Upper lobe of left lung (tissue), 6 donors: ENCODE measurements at regions not wholly inside any gene's neighbourhood (a gene's known extent, or its start where the extent isn't known, plus 50 kb on each side); places are given as distances from the start of the nearest gene placed in this dataset.

ENCODE experiments used
- ATAC-seq, 2 donors: fragments of 200-7000 bp; cut with Tn5 transposase; one replicate each; pipeline ENCODE4 v1.9.1; 2022; ENCODE audit warnings: mild to moderate bottlenecking in 2 of 2, moderate library complexity in 2 of 2; ENCODE audit not compliant: low FRiP score in 2 of 2
- DNase-seq, 2 donors: peaks; one replicate each; pipeline ENCODE4 v3.0.0-alpha.2; 2019 to 2020
- H3K27ac ChIP-seq, 4 donors: fragments of 200-600 bp; sonication (generic); one replicate each; pipeline ENCODE4 v1.5.1; 2016 to 2019
- H3K27me3 ChIP-seq, 4 donors: fragments of 200-600 bp; sonication (generic); one replicate each; pipeline ENCODE4 v1.5.1; 2017 to 2019
- H3K36me3 ChIP-seq, 4 donors: fragments of 200-600 bp; sonication (generic); one replicate each; pipeline ENCODE4 v1.5.1; 2016 to 2019
- H3K4me1 ChIP-seq, 4 donors: fragments of 200-600 bp; sonication (generic); one replicate each; pipeline ENCODE4 v1.5.1; 2018 to 2019
- H3K4me3 ChIP-seq, 4 donors: fragments of 200-600 bp; sonication (generic); one replicate each; pipeline ENCODE4 v1.5.1; 2017 to 2019; ENCODE audit warnings: mild to moderate bottlenecking in 2 of 4, moderate library complexity in 1 of 4
- H3K9me3 ChIP-seq, 4 donors: fragments of 200-600 bp; sonication (generic); one replicate each; pipeline ENCODE4 v1.5.1; 2018 to 2019
- EP300 ChIP-seq, 4 donors: sonication (generic); formaldehyde crosslinking; IDR thresholded peaks; one replicate each; pipeline ENCODE4 v1.5.1; 2017; ENCODE audit warnings: antibody characterized with exemption in 4 of 4, control low read depth in 2 of 4
- POLR2A ChIP-seq, 4 donors: fragments of 450-650 bp; IDR thresholded peaks; one replicate each; pipeline ENCODE4 v1.5.1; 2016 to 2017; ENCODE audit warnings: antibody characterized with exemption in 4 of 4, mild to moderate bottlenecking in 2 of 4
- POLR2AphosphoS5 ChIP-seq, 2 donors: sonication (generic); formaldehyde crosslinking; IDR thresholded peaks; one replicate each; pipeline ENCODE4 v1.5.1; 2017; ENCODE audit warnings: antibody characterized with exemption in 2 of 2
- WGBS, 2 donors: methylation state at CpG; one replicate each; pipeline ENCODE4 v1.1.5; 2017 to 2018; 5-methylcytosine and 5-hydroxymethylcytosine counted together
- TF ChIP-seq, protein P1 (sequence below), 6 experiments: fragments of 450-650 bp in 4 of 6; fragments of 200-600 bp in 2 of 6; sonication (generic) in 2 of 6; IDR thresholded peaks; one replicate each; pipeline ENCODE4 v1.5.1; 2016 to 2019; ENCODE audit warnings: antibody characterized with exemption in 6 of 6
- donor health status: DM: no; HTN: no; CAD: no; lungs with moderate emphysema.
- donor health status: DM: no; HTN: yes; CAD: no; lungs with severe emphysema.

DNA sequence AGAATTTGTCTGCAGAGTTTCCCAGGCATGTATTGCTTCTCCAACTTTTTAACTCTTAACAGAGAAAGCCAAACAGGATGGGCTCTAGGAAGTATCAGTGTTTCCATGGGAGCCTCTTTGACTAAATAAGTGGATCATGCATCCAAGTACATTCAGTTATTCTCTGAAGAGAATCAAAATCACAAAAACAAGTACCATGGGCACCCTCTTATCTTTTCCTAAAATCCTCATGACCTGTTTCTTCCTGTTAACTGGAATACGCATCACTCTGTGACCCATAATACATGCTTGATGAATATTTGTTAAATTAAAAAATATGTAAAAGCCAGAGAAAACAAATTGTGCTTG lies 186.9 kb upstream of the MGMT start:
- ATAC-seq: no peak
- Histone ChIP-seq H3K4me1 (no peaks in the 10 kb centered on the region), H3K9me3 (peaks cover 0 to 4% (median 0%) of the 10 kb centered on the region in 4 donors), H3K36me3 (no peaks in the 10 kb centered on the region), H3K27me3 (no peaks in the 10 kb centered on the region), H3K27ac (no peak overlapping the region), H3K4me3 (no peak overlapping the region)
- WGBS, 2 donors: 79 to 85% methylated on average over 1 of the region's 1 CpG
- TF ChIP-seq EP300 (IDR thresholded peaks at IDR 0.05): no peak
- no peak for TF ChIP-seq POLR2AphosphoS5 (IDR thresholded peaks at IDR 0.05)
- no peak for TF ChIP-seq POLR2A (IDR thresholded peaks at IDR 0.05)
- TF ChIP-seq, protein P1, sequence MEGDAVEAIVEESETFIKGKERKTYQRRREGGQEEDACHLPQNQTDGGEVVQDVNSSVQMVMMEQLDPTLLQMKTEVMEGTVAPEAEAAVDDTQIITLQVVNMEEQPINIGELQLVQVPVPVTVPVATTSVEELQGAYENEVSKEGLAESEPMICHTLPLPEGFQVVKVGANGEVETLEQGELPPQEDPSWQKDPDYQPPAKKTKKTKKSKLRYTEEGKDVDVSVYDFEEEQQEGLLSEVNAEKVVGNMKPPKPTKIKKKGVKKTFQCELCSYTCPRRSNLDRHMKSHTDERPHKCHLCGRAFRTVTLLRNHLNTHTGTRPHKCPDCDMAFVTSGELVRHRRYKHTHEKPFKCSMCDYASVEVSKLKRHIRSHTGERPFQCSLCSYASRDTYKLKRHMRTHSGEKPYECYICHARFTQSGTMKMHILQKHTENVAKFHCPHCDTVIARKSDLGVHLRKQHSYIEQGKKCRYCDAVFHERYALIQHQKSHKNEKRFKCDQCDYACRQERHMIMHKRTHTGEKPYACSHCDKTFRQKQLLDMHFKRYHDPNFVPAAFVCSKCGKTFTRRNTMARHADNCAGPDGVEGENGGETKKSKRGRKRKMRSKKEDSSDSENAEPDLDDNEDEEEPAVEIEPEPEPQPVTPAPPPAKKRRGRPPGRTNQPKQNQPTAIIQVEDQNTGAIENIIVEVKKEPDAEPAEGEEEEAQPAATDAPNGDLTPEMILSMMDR (IDR thresholded peaks at IDR 0.05): no peak
- DNase-seq: no peak

GRCh38 chr10:129280908-129281586 lies 186.0 kb upstream of the MGMT start:
- H3K4me1 ChIP-seq: no peaks in the 10 kb centered on the region
- 50 to 59% methylated on average over 3 of the region's 3 CpGs for WGBS, 2 donors
- no peaks in the 10 kb centered on the region for H3K36me3 ChIP-seq
- DNase-seq: no peak
- TF ChIP-seq, protein P1 (IDR thresholded peaks at IDR 0.05): no peak
- TF ChIP-seq POLR2AphosphoS5 (IDR thresholded peaks at IDR 0.05): no peak
- TF ChIP-seq EP300 (IDR thresholded peaks at IDR 0.05): no peak
- no peak for TF ChIP-seq POLR2A (IDR thresholded peaks at IDR 0.05)
- ATAC-seq: no peak
- no peak overlapping the region for H3K27ac ChIP-seq
- peaks cover 0 to 4% (median 0%) of the 10 kb centered on the region in 4 donors for H3K9me3 ChIP-seq
- no peaks in the 10 kb centered on the region for H3K27me3 ChIP-seq
- no peak overlapping the region for H3K4me3 ChIP-seq

DNA sequence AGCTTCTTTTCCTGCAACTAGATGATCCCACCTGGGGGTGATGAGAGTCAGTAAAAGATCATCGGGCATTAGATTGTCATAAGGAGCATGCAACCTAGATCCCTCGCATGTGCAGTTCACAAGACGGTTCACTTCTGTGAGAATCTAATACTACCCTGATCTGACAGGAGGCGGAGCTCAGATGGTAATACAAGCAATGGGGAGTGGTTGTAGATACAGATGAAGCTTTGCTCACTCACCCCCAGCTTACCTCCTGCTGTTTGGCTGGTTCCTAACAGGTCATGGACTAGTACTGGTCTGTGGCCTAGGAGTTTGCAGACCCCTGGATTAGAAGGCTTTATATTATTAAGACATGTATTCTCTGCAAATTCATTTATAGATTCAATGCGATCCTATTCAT lies 181.6 kb upstream of the MGMT start:
- ATAC-seq (no peak), DNase-seq (no peak)
- no peak overlapping the region for H3K4me3 ChIP-seq
- no peaks in the 10 kb centered on the region for H3K27me3 ChIP-seq
- no peaks in the 10 kb centered on the region for H3K4me1 ChIP-seq
- 94 to 95% methylated on average over 5 of the region's 5 CpGs for WGBS, 2 donors
- peaks cover 0 to 4% (median 0%) of the 10 kb centered on the region in 4 donors for H3K9me3 ChIP-seq
- no peaks in the 10 kb centered on the region for H3K36me3 ChIP-seq
- TF ChIP-seq, protein P1 (IDR thresholded peaks at IDR 0.05): no peak
- no peak overlapping the region for H3K27ac ChIP-seq

- no peak overlapping the region for H3K27ac ChIP-seq
- H3K9me3 ChIP-seq: no peaks in the 10 kb centered on the region
- no peak overlapping the region for H3K4me3 ChIP-seq
- DNase-seq (no peak), ATAC-seq (peak in 1 of 2 donors; percentile 57)
- no peaks in the 10 kb centered on the region for H3K4me1 ChIP-seq
- no peaks in the 10 kb centered on the region for H3K36me3 ChIP-seq
- H3K27me3 ChIP-seq: no peaks in the 10 kb centered on the region
- TF ChIP-seq, protein P1 (IDR thresholded peaks at IDR 0.05): no peak
- TF ChIP-seq POLR2AphosphoS5 (IDR thresholded peaks at IDR 0.05) (no peak), POLR2A (IDR thresholded peaks at IDR 0.05) (no peak)
- WGBS, 2 donors: 85 to 86% methylated on average over 6 of the region's 6 CpGs
These were observed 177.9 kb upstream of the MGMT start for GRCh38 chr10:129288999-129289584.
